ENCODE measurements at regions not wholly inside any gene's neighbourhood (a gene's known extent, or its start where the extent isn't known, plus 50 kb on each side); places are given as distances from the start of the nearest gene placed in this dataset.

- Histone ChIP-seq H3K27me3 (ENCODE audit: control insufficient read depth in 1 of 2, insufficient read depth in 2 of 2, low read length in 2 of 2) (peaks cover 0 to 3% of the 10 kb centered on the region in 2 experiments; a peak in 1 of 5 replicates), H3K4me3 (replicated peaks in 1 of 3; ENCODE audit: insufficient read depth in 1 of 3, low read depth in 2 of 3, low read length in 3 of 3) (no peak overlapping the region), H3K4me2 (ENCODE audit: low read depth, low read length) (no peak overlapping the region), H3K79me2 (ENCODE audit: insufficient read depth, low read length) (no peaks in the 10 kb centered on the region), H4K20me1 (ENCODE audit: insufficient read depth, low read length) (no peaks in the 10 kb centered on the region), H3K36me3 (replicated peaks in 1 of 2; ENCODE audit: control insufficient read depth in 1 of 2, insufficient read depth in 2 of 2, low read length in 2 of 2) (no peaks in the 10 kb centered on the region), H3K9ac (ENCODE audit: insufficient read depth, low read depth, low read length) (no peak overlapping the region), H3K27ac (ENCODE audit: extremely low read length, insufficient read depth, low read length) (no peak overlapping the region), H2AFZ (ENCODE audit: low read length) (no peak overlapping the region), H3K4me1 (ENCODE audit: insufficient read depth, low read length) (no peaks in the 10 kb centered on the region), H3K9me3 (ENCODE audit: low read length) (peaks cover 4% of the 10 kb centered on the region; the same call in 1 of the 2 replicates)
- ATAC-seq (no peak), DNase-seq (ENCODE audit: low spot score) (no peak), FAIRE-seq (no peak)
- intact Hi-C loops (cut with micrococcal nuclease; ENCODE audit: unreplicated experiment) = no loop called here
- CTCF ChIA-PET (ENCODE audit: low intra/inter-chr PET ratio, low total read pairs) = no interaction called here
- no TSS peak for BruUV-seq (replicated peaks)
- in situ Hi-C loops (cut with HindIII; ENCODE audit: extremely low pct_ligation_motif_present, low pct_unique_long_range_greater_than_20kb) = no loop called here
- POLR2A ChIA-PET = no interaction called here
- 7% methylated on average over 4 of the region's 4 CpGs for WGBS (ENCODE audit: low lambda C conversion rate)
- no peak for TF ChIP-seq ZNF773 (CRISPR knock-in tag; IDR thresholded peaks at IDR 0.05; ENCODE audit: borderline replicate concordance)
- no peak for TF ChIP-seq FOXK1 (CRISPR knock-in tag; IDR thresholded peaks at IDR 0.05; ENCODE audit: borderline replicate concordance, low read depth)
- TF ChIP-seq PAX8 (CRISPR knock-in tag; IDR thresholded peaks at IDR 0.05; ENCODE audit: borderline replicate concordance) = no peak
- no peak for TF ChIP-seq PHF8 (CRISPR knock-in tag; IDR thresholded peaks at IDR 0.05)
- no peak for TF ChIP-seq RFXANK (CRISPR knock-in tag; IDR thresholded peaks at IDR 0.05)
- TF ChIP-seq NFATC3 (CRISPR knock-in tag; IDR thresholded peaks at IDR 0.05) = no peak
- TF ChIP-seq ZBTB26 (CRISPR knock-in tag; IDR thresholded peaks at IDR 0.05; ENCODE audit: borderline replicate concordance) = no peak
- TF ChIP-seq CENPX (CRISPR knock-in tag; IDR thresholded peaks at IDR 0.05) = no peak
- no peak for TF ChIP-seq AFF4 (CRISPR knock-in tag; IDR thresholded peaks at IDR 0.05)
- no peak for TF ChIP-seq SAFB2 (CRISPR knock-in tag; IDR thresholded peaks at IDR 0.05; ENCODE audit: borderline replicate concordance, low read depth)
- no peak for TF ChIP-seq CC2D1A (CRISPR knock-in tag; IDR thresholded peaks at IDR 0.05)
- no peak for TF ChIP-seq ZFX (CRISPR knock-in tag; IDR thresholded peaks at IDR 0.05; ENCODE audit: low read depth)
- TF ChIP-seq NR3C1 (CRISPR knock-in tag; IDR thresholded peaks at IDR 0.05) = no peak
- TF ChIP-seq HNF1A (IDR thresholded peaks at IDR 0.05; ENCODE audit: low read depth) = no peak
- TF ChIP-seq HNF1A (CRISPR knock-in tag; IDR thresholded peaks at IDR 0.05; ENCODE audit: borderline replicate concordance) = no peak
- no peak for TF ChIP-seq ZNF383 (CRISPR knock-in tag; IDR thresholded peaks at IDR 0.05; ENCODE audit: borderline replicate concordance)
- no peak for TF ChIP-seq ZMYM4 (CRISPR knock-in tag; IDR thresholded peaks at IDR 0.05)
- no peak for TF ChIP-seq TOPORS (CRISPR knock-in tag; IDR thresholded peaks at IDR 0.05)
Measured at GRCh38 chr11:135019899-135020298, 607.9 kb upstream of the B3GAT1 start.
